ENCODE measurements at regions not wholly inside any gene's neighbourhood (a gene's known extent, or its start where the extent isn't known, plus 50 kb on each side); places are given as distances from the start of the nearest gene placed in this dataset.

DNA sequence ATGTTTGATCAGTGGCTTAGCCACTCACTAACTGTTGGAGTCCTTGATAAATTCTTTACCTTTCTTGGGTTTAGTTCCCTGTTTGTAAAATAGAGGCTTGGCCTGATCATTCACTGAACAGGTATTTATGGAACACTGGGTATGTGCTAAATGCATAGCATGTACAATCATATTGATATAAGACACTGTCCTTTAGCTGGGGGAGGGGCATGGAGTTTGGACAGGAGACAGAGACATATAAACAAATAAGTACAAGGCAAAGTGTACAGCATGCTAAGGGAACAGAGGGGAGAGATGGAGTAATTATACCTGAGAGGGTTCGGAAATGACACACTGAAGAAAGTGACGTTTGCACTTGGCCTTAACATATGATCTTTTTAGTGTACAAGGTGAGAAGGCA, 124.3 kb upstream of the CACNA1E start:
- no peak for TF ChIP-seq EZH2 (IDR thresholded peaks at IDR 0.05; ENCODE audit: low read length)
- TF ChIP-seq, protein P1, sequence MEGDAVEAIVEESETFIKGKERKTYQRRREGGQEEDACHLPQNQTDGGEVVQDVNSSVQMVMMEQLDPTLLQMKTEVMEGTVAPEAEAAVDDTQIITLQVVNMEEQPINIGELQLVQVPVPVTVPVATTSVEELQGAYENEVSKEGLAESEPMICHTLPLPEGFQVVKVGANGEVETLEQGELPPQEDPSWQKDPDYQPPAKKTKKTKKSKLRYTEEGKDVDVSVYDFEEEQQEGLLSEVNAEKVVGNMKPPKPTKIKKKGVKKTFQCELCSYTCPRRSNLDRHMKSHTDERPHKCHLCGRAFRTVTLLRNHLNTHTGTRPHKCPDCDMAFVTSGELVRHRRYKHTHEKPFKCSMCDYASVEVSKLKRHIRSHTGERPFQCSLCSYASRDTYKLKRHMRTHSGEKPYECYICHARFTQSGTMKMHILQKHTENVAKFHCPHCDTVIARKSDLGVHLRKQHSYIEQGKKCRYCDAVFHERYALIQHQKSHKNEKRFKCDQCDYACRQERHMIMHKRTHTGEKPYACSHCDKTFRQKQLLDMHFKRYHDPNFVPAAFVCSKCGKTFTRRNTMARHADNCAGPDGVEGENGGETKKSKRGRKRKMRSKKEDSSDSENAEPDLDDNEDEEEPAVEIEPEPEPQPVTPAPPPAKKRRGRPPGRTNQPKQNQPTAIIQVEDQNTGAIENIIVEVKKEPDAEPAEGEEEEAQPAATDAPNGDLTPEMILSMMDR (optimal IDR thresholded peaks at IDR 0.05 in 1 of 3, IDR thresholded peaks at IDR 0.05 in 1 of 3, conservative IDR thresholded peaks at IDR 0.05 in 1 of 3; ENCODE audit: extremely low read depth in 1 of 3, insufficient read depth in 2 of 3, low read length in 3 of 3), result no peak
